ENCODE measurements at regions not wholly inside any gene's neighbourhood (a gene's known extent, or its start where the extent isn't known, plus 50 kb on each side); places are given as distances from the start of the nearest gene placed in this dataset.

DNA sequence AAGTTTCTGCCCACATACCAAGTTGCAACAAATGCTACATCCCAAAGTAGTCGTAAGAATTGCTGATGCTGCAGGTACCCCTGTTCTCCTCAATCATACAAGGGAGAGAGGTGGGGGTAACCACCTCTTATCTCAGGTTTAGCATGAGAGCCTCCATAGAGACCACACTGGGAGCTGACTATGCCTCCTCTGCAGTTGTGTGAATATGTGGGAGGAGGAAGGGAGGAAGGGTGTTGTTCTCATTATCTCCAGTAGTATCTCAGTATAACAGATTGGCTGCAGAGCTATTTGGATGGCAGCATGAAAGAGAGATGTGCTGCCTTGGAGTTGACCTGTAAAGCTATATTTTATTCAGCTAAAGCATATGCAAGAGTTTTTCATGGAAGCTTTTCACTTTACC is 690.7 kb downstream of the KCNJ3 start:
- Histone ChIP-seq H3K27ac (ENCODE audit: extremely low read depth, low read depth, low read length) (no peak overlapping the region), H3K4me3 (ENCODE audit: low read depth, low read length) (no peak overlapping the region), H3K9me3 (ENCODE audit: control insufficient read depth, insufficient read depth, low read depth, low read length) (no peaks in the 10 kb centered on the region), H3K4me1 (ENCODE audit: control insufficient read depth, insufficient read depth, low read length) (no peaks in the 10 kb centered on the region), H3K36me3 (ENCODE audit: control insufficient read depth in 2 of 2, insufficient read depth in 1 of 2, low read length in 2 of 2) (no peaks in the 10 kb centered on the region)
- ChIA-PET POLR2A (no interaction called here), CTCF (no interaction called here)
- TF ChIP-seq, protein P1, sequence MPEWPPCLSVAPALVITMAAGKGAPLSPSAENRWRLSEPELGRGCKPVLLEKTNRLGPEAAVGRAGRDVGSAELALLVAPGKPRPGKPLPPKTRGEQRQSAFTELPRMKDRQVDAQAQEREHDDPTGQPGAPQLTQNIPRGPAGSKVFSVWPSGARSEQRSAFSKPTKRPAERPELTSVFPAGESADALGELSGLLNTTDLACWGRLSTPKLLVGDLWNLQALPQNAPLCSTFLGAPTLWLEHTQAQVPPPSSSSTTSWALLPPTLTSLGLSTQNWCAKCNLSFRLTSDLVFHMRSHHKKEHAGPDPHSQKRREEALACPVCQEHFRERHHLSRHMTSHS (tag by site-specific recombination; IDR thresholded peaks at IDR 0.05), result no peak
- no peak for TF ChIP-seq ZNF785 (tag by site-specific recombination; IDR thresholded peaks at IDR 0.05)
- TF ChIP-seq GLI2 (tag by site-specific recombination; IDR thresholded peaks at IDR 0.05; ENCODE audit: borderline replicate concordance, low read depth), result no peak
- no peak for TF ChIP-seq ZIC2 (tag by site-specific recombination; IDR thresholded peaks at IDR 0.05)
- TF ChIP-seq ZNF791 (tag by site-specific recombination; IDR thresholded peaks at IDR 0.05), result no peak
- no peak for TF ChIP-seq ZNF239 (tag by site-specific recombination; IDR thresholded peaks at IDR 0.05)
- no peak for TF ChIP-seq ZNF654 (tag by site-specific recombination; IDR thresholded peaks at IDR 0.05; ENCODE audit: low read depth)
- TF ChIP-seq, protein P2, sequence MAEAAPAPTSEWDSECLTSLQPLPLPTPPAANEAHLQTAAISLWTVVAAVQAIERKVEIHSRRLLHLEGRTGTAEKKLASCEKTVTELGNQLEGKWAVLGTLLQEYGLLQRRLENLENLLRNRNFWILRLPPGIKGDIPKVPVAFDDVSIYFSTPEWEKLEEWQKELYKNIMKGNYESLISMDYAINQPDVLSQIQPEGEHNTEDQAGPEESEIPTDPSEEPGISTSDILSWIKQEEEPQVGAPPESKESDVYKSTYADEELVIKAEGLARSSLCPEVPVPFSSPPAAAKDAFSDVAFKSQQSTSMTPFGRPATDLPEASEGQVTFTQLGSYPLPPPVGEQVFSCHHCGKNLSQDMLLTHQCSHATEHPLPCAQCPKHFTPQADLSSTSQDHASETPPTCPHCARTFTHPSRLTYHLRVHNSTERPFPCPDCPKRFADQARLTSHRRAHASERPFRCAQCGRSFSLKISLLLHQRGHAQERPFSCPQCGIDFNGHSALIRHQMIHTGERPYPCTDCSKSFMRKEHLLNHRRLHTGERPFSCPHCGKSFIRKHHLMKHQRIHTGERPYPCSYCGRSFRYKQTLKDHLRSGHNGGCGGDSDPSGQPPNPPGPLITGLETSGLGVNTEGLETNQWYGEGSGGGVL (tag by site-specific recombination; IDR thresholded peaks at IDR 0.05), result no peak
- TF ChIP-seq, protein P3, sequence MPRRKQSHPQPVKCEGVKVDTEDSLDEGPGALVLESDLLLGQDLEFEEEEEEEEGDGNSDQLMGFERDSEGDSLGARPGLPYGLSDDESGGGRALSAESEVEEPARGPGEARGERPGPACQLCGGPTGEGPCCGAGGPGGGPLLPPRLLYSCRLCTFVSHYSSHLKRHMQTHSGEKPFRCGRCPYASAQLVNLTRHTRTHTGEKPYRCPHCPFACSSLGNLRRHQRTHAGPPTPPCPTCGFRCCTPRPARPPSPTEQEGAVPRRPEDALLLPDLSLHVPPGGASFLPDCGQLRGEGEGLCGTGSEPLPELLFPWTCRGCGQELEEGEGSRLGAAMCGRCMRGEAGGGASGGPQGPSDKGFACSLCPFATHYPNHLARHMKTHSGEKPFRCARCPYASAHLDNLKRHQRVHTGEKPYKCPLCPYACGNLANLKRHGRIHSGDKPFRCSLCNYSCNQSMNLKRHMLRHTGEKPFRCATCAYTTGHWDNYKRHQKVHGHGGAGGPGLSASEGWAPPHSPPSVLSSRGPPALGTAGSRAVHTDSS (tag by site-specific recombination; IDR thresholded peaks at IDR 0.05), result no peak
- TF ChIP-seq ZNF175 (tag by site-specific recombination; IDR thresholded peaks at IDR 0.05), result no peak
- no peak for TF ChIP-seq SETDB1 (IDR thresholded peaks at IDR 0.05; ENCODE audit: insufficient read length, low read length)

DNA sequence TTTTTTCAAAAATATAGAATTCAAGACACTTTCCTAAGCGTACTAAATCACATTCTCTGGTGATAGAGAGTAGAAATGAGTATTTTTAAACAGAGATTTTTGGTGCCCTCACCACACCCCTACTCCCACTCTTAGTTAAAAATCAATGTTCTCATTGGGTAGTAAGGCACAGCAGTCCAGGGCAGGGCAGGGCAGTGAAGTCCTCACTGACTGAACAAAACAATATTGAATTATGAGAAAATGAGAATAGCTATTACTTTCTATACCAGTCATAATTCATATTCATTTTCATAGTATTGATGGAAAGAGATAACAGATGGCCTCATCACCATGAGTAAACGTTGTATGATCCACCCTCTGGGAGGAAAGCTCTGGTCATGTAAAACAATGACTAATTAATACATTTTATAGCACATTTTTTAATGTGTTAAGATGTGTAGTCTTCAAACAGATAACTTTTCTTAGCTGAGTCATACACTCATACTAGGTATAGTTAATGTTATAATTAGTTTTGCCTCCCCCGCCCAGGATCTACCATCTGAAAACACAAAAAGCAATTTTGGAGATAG is 686.1 kb downstream of the KCNJ3 start:
- CTCF ChIA-PET, result interaction anchor here (0.9 to 1.0 kb wide), 2 partner anchors 16 to 1809 kb away, joined by 4 read pairs; no protein-coding TSS in a partner anchor
- POLR2A ChIA-PET, result no interaction called here
- Histone ChIP-seq H3K4me3 (ENCODE audit: low read depth, low read length) (no peak overlapping the region), H3K4me1 (ENCODE audit: control insufficient read depth, insufficient read depth, low read length) (no peaks in the 10 kb centered on the region), H3K9me3 (ENCODE audit: control insufficient read depth, insufficient read depth, low read depth, low read length) (no peaks in the 10 kb centered on the region), H3K27ac (ENCODE audit: extremely low read depth, low read depth, low read length) (no peak overlapping the region), H3K36me3 (ENCODE audit: control insufficient read depth in 2 of 2, insufficient read depth in 1 of 2, low read length in 2 of 2) (no peaks in the 10 kb centered on the region)
- TF ChIP-seq MZF1 (tag by site-specific recombination; IDR thresholded peaks at IDR 0.05; ENCODE audit: borderline replicate concordance) (no peak), SALL2 (tag by site-specific recombination; IDR thresholded peaks at IDR 0.05; ENCODE audit: borderline replicate concordance) (no peak), ZNF138 (tag by site-specific recombination; IDR thresholded peaks at IDR 0.05; ENCODE audit: borderline replicate concordance) (no peak), ZNF623 (tag by site-specific recombination; IDR thresholded peaks at IDR 0.05) (no peak), ZNF843 (tag by site-specific recombination; IDR thresholded peaks at IDR 0.05) (no peak)
- TF ChIP-seq, protein P4, sequence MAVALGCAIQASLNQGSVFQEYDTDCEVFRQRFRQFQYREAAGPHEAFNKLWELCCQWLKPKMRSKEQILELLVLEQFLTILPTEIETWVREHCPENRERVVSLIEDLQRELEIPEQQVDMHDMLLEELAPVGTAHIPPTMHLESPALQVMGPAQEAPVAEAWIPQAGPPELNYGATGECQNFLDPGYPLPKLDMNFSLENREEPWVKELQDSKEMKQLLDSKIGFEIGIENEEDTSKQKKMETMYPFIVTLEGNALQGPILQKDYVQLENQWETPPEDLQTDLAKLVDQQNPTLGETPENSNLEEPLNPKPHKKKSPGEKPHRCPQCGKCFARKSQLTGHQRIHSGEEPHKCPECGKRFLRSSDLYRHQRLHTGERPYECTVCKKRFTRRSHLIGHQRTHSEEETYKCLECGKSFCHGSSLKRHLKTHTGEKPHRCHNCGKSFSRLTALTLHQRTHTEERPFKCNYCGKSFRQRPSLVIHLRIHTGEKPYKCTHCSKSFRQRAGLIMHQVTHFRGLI (tag by site-specific recombination; IDR thresholded peaks at IDR 0.05), result no peak
